Activated CD8-positive, alpha-beta memory T cell treated with anti-CD3 and anti-CD28 coated beads for 36 hours (primary cell): ENCODE measurements at regions not wholly inside any gene's neighbourhood (a gene's known extent, or its start where the extent isn't known, plus 50 kb on each side); places are given as distances from the start of the nearest gene placed in this dataset.
"Not testable (repeated sequence)": the region's sequence is repeated elsewhere in the genome, so short reads cannot be mapped to it uniquely, and the experiment has no call there.

Source experiments
- CTCF ChIA-PET: fragments of 350-600 bp; sonication (Branson Sonifier 250); formaldehyde crosslinking; loops from one replicate; lab custom pipeline; 2021; ENCODE audit warnings: antibody characterized with exemption; lab: Charles Lee
- POLR2A ChIA-PET: fragments of 350-600 bp; sonication (Branson Sonifier 250); formaldehyde crosslinking; loops from one replicate; lab custom pipeline; 2021; ENCODE audit warnings: antibody characterized with exemption; lab: Charles Lee

DNA sequence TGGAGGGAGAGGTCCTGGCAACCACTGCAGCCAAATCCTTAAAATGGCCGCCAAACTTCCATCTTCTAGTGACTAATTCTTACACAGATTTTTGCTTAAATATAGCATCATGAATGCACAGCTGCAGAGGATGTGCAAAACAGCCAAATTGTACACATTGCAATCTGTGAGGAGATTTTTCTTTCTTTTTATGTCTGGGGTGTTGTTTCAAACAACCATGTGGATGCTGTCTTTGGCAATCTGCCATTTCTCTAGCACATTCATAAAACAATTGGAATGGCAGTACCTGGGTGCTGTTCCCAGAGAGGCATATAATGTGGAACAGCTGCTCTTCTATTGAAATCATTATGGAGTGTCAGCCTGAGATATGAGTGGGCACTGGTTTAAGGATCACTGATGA, 1082.9 kb upstream of the SEMA6A start:
- POLR2A ChIA-PET, result no interaction called here
- CTCF ChIA-PET, result no interaction called here

DNA sequence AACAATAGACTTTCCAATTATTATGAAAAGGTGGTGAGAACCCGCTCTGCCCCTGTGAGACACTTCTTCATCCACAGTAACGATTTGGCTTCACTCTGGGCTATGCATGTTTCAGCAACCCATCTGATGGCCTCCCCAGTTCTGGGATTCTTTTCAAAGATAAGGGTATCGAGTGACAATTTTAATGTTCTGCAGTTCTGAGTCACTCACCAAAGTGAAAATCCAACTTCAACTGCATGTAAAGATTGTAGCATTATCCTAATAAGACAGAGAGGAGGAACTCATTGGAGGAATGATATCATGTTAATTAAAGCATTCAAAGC, 1078.3 kb upstream of the SEMA6A start:
- CTCF ChIA-PET, result no interaction called here
- POLR2A ChIA-PET, result no interaction called here

DNA sequence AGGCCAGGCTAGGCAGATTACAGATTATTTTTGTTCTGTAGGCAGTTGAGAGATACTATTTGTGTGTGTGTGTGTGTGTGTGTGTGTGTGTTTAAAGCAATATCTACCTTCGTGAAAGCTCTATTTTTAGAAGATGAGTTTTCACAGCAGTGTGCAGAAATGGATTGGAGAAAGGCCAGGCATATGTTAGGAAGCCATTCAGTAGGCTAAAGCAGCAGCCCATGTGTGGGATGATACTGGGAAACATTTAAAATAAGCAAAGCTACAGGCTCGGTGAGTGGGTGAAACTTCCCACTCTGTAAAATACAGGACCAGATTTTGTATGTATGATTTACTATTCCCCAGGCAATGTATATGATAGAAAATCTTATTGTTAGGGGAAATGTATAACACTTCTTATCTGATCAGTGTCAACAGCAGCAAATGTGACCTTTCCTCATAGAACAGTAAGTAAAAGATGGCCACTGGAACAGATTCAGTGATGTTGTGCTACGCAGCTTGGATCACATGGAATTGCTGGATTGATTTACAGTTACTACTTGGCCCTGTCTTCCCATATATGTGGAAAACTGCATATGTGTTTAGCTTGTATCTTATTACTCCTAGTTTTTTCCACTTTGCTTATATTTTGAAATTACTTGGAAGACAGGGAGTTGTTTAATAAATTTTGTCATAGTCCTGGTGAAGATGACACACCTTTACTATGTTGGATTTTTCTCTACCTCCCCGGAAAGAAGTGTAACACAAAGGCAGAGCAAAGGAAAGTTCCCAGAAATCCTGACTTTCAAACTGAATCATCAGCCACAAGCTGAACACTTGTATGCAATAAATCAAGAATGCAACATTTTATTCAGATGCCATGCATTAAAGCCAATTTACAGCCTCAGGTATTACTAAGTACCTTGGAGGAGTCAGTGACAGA, 1077.7 kb upstream of the SEMA6A start:
- CTCF ChIA-PET, result no interaction called here
- POLR2A ChIA-PET, result no interaction called here

DNA sequence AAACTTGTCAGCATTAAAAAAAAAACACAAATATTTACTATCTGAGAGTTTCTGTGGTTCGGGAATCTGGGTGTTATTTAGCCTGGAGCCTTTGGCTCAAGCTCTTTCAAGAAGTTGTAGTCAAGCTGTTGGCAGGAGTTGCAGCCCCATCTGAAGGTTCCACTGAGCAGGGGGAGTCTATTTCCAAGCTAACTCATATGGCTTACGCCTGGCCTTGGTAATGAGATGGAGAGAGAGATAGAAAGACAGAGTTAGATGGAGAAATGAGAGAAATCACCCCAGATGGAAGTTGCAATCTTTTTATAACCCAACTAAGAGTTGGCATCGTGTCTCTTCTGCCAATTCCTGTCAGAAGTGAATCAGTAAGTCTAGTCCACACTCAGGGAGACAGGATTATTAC, 1075.2 kb upstream of the SEMA6A start:
- ChIA-PET POLR2A (no interaction called here), CTCF (no interaction called here)

DNA sequence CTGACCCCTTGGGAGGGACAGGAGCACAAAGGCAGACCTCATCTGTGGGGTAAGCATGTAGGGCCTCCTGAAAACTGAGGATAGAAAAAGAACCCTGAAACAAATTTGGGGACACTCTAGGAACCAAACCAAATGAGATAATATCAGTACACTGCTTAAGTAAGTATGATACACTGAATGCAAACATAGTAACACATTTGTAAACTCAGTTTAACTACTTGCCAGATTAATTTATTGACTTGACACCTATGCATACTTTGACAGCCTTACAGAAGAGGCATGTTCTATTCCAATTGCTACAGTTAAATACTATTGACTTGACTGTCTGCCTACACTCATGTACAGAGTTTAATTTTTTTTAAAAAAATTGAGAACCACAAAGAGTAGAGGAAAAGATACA, 1070.8 kb upstream of the SEMA6A start:
- POLR2A ChIA-PET, result no interaction called here
- CTCF ChIA-PET, result interaction anchor here (0.7 kb wide), 1 partner anchor 150 kb away, joined by 3 read pairs; no protein-coding TSS in a partner anchor

DNA sequence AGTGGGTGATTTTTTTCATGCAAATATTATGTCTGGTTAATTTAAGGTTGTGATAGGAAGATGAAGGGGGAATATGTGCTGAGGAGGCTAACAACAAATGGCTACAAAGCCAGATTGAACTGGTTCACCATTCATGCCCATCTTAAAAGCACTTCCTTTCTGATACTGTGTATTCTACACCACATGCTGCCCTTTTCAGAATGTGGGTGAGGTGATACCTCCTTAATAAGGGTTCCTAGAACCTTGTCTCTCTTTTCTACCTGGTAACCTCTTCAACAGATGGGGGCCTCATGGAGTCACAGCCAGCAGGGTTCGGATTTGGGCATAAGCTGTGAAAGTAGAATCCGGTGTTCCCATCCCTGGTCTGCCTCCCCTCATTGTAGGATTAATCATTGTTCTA, 1064.0 kb upstream of the SEMA6A start:
- ChIA-PET POLR2A (no interaction called here), CTCF (interaction anchor here (0.7 kb wide), 1 partner anchor 343 kb away, joined by 3 read pairs; no protein-coding TSS in a partner anchor)

DNA sequence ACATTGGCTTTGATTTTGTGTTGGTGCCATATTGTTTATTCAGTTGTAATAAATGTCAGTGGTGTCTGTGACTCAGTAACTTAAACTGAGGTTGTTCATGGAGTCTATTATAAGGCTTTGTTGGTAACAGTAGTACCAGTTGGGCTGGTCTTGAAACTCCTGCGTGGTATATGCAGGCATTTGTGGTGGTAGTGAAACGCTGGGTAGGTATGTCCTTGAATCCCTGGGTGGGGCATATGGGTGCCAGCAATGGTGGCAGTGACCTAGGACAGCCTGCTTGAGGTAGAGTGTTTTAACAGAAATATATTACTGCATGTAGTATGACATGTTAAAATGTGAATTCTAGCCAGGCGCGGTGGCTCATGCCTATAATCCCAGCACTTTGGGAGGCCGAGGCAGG, 1058.5 kb upstream of the SEMA6A start:
- ChIA-PET CTCF (no interaction called here), POLR2A (no interaction called here)

DNA sequence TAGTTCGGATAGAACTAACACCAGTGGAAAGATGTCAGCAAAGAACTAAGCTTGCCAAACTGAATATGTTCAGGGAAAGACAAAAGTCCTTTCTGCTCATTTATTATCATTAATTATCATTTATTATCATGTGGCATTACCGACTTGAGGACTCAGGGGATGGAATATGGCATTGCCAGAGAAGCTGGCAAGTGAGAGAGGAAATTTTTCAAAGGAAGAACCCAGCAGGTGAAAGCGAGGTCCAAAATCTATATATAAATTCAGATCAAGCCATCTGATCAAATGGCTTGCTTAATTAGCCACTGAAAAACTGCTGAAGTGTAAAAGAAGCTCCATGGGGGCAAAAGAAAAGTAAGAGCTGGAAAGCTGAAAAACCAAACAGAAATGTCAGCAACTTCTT, 1049.6 kb upstream of the SEMA6A start:
- POLR2A ChIA-PET, result no interaction called here

DNA sequence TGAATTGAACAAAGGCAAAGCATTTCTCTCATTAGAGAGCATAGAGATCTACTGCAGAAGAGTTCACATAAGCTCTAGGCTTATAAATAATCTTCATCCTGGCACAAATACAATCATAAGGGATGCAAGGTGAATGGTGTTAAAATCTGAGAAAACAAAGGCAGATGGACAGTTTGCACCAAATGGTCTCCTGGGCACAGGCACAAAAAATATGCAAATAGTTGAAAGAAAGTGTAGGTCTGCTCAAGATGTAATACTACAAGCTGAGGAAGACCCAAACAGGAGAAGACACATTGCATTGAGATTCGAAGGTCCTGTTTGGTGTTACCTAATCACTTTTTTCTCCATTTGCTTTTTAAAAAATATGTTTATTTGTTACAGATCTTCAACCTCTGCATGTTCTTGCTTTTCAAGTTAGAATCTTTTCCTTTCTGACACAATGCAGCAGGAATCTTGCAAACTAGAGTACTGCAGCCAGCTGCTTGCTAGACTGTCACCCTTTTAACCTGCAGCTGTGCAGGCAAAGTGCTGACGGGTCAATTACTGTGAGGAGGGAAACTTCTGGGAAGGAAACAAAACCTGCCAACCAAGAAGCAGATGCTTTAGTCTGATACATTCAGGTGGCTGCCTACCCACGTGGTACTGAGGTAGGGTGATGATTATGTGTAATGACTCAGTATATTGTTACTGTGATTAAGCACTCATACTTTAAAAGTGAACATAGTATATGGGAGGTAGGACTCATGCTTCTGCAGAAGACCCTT, 1048.6 kb upstream of the SEMA6A start:
- CTCF ChIA-PET, result no interaction called here
- POLR2A ChIA-PET, result no interaction called here

More for the DNA sequence above, 1049.6 kb upstream of the SEMA6A start:
- CTCF ChIA-PET, result no interaction called here

DNA sequence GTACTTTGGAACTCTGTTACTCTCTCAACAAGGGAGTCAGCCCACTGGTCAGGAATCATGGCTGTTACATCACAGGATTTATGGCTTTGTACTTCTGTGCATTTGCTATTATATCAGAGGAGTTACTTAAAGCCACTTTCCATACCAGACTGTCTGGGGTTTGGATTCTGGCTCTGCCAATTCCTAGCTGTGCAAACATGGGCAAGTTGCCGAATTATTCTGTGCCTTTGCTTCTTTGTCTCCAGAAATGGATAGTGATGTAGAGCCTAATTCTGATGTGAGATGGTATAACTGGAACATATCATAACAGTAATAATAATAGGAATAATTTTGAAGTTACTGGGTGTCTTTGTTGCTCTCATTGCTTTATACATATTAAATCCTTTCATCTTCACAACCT, 1047.3 kb upstream of the SEMA6A start:
- POLR2A ChIA-PET, result no interaction called here

DNA sequence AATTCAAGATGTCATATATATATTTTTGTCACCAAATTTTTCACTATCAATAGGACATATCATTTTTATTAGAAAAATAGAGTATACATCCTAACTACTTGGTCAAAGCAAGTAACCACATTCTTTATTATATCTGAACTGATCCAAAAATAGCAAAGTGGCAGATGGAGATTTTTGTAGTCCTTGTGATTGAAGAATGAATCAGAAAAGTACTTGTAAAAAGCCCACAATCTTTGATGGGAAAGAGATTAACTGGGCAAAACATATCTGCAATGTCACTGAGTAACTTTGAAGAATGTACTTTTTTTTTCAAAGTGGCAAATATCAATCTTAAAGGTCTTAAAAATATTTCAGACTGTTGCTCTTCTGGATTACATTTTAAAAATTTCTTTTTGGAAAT, 1040.6 kb upstream of the SEMA6A start:
- ChIA-PET POLR2A (no interaction called here), CTCF (no interaction called here)

More for the DNA sequence above, 1047.3 kb upstream of the SEMA6A start:
- CTCF ChIA-PET, result no interaction called here

DNA sequence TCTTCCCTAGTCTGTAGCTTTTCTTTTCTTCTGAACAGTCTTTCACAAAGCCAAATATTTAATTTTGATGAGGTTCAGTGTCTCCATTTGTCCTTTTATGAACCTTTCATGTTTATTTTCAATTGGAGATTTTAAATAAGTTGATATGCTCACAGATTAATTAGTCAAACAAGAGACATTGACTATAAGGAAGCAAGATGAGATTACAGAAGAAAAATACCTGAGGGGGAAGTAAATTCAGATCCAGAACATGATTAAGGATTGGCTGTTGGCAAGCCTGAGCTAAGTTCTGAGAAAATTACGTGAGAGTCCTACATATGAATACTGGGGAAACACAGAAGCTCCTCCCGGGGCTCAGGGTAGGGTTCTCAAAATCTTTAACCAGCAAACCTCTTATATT, 1039.8 kb upstream of the SEMA6A start:
- ChIA-PET POLR2A (no interaction called here), CTCF (no interaction called here)

DNA sequence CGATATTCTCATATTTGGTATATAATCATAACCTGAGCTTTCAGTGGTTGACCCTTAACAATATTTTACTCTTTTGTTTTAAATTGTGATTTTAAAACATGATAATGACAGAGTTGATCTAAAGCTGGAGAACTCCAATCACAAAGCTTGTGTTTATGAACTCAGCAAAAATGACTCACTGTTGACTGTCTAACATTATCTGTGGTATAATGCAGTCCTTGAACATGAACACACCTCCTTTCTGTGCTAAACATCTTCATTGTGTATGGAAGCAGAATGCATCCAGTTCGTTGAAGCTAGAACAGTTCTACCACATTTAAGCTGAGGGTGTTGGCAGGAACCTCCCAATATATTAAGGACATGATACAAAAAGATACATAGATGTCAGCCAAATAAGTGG, 1030.2 kb upstream of the SEMA6A start:
- CTCF ChIA-PET, result no interaction called here
- POLR2A ChIA-PET, result no interaction called here

DNA sequence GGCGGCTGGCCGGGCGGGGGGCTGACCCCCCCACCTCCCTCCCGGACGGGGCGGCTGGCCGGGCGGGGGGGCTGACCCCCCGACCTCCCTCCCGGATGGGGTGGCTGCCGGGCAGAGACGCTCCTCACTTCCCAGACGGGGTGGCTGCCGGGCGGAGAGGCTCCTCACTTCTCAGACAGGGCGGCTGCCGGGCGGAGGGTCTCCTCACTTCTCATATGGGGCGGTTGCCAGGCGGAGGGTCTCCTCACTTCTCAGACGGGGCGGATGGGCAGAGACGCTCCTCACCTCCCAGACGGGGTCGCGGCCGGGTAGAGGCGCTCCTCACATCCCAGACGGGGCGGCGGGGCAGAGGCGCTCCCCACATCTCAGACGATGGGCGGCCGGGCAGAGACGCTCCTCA, 1025.2 kb upstream of the SEMA6A start:
- CTCF ChIA-PET, POLR2A ChIA-PET: not testable (repeated sequence)

DNA sequence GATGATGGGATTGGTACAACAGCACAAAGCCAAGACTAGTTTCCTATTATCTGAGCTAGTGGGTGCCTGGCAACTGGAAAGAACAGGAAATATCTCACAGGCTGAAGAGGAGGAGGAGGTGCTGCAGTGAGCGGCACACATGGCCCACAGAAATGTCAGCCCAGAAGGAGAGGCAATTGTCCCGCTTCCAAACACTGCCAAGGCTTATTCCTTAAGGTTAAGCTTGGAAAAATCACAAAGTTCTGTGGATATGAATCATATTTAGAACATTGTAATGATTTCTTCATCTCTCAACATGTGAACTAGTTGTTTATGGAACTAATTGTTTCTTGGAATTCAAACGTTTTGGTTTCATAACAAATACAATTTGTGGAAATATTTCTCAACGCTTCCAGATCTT, 1019.5 kb upstream of the SEMA6A start:
- CTCF ChIA-PET, result no interaction called here
- POLR2A ChIA-PET, result no interaction called here

DNA sequence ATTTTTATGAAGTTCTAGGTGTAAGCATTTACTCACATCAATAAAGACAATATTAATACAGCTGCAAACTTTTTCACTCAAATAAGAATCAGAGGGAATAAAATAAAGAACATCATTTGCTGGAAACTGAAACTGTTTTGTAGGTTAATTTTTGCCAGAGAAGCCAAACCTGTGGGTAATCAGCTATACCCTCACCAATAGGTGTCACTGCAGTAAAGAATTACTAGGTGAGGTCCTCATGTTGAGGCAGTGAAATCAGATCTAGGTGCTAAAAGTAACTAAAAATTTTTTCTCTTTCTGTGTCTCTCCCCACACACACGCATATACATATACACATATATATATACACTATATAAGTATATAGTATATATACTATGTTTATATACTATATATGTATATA, 1016.3 kb upstream of the SEMA6A start:
- ChIA-PET CTCF (no interaction called here), POLR2A (no interaction called here)

DNA sequence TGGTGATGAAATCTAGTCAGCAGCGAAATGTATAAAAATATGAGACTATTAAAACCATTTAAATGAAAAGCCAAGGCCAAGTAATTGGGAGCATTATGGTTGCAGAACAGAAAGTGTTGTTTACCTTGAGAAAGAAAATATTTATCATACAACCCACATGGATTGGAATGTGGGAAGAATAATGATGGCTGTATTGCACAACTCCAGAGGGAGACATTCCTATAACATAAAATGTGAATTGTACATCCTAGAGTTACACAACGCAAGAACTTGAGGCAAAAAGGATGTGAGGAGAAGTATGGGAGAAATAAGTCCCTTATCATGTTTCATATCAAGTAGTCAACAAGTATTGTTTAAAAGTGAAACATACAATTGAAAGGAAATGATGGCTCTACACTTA, 1014.0 kb upstream of the SEMA6A start:
- CTCF ChIA-PET, result no interaction called here
- POLR2A ChIA-PET, result no interaction called here

DNA sequence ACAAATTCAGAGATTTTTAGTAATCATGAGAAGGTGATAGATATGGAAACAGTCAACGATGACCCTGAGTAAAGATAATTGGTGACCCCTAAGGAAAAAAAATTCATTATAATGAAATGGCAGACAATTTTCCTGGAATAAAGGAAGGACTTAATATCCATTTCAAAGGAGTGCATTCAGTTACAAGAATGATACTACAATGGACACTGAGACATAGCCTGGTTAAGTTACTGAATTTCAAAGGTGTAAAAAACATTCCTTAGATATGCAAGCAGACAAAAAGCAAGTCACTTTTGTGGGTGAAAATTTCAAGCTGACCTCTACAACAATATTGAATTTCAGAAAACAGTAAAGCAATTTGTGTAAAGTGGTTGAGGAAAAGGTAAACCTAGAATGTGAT, 1012.5 kb upstream of the SEMA6A start:
- CTCF ChIA-PET, result no interaction called here
- POLR2A ChIA-PET, result no interaction called here

DNA sequence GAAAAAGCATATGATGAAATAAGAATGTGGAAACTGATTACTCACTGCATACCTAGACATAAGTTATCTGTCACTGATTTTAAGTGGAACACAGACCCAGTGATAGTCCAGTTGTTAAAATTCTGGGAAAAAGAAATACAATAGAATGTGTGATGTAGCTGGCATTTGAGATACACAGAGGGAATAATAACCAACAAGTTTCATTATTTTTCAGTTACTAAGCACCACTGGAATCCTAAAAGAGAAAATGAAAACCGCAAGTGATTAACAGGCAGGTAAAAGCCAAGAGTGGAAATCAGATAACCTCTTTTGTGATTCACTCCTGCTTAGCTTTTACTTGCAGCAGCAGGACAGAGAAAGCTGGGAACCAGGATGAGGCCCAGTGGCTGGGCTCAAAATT, 994.0 kb upstream of the SEMA6A start:
- CTCF ChIA-PET, result no interaction called here

DNA sequence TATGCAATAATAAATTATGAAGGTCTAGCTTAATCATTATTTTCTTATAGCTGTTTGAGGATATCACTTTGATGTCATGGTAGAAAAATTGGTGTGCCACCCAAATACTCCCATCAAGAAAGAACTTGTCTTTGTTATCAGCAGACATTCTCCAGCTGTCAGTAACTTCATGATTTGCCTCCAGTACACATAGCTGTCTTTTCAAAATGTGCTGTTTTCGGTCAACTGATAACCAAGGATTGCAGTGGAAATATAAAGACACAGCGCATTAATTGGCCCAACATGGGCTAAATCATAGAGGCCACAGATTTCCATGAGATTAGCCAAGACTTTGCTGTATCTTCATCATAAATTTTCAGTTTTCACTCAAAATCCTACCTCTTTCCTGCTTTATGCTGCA, 993.5 kb upstream of the SEMA6A start:
- ChIA-PET POLR2A (no interaction called here), CTCF (no interaction called here)

More for the DNA sequence above, 994.0 kb upstream of the SEMA6A start:
- POLR2A ChIA-PET, result no interaction called here

DNA sequence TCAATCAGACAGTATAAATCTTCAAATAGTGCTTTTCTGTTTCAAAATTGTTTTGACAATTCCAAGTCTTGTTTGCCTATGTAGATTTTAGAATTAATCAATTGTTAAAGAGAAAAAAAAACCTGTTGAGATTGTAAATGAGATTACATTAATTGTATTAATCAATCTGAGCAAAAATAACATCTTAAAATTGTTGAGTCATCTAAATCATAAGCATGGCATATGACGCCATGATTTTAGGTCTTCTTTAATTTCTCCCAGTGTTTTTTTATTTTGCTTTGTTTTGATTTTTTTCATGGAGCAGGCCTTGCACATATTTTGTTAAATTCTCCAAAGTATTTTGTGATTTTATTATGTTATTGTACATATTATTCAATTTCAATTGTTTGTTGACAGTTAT, 988.0 kb upstream of the SEMA6A start:
- ChIA-PET CTCF (no interaction called here), POLR2A (no interaction called here)
